ENCODE measurements at regions not wholly inside any gene's neighbourhood (a gene's known extent, or its start where the extent isn't known, plus 50 kb on each side); places are given as distances from the start of the nearest gene placed in this dataset.

DNA sequence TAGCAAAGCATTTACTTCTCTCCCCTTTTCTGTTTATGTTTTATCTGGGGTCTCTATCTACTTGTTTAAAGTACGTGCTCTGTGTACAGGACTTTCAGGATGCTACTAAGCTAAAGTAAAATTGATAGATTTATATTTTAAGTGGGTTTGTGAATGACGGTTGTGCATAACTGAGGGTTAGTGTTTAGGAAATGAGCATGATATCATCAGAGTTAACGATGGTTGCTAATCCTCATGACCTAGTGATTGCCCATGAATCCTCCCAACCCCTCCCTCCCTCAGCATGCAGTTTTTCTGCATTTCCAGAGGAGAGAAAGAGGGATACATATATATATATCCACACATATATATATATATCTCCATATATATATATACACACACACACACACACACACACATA lies 957.2 kb downstream of the TUSC7 start:
- Histone ChIP-seq H3K4me3 (no peak overlapping the region), H3K36me3 (ENCODE audit: control insufficient read depth in 4 of 4, insufficient read depth in 4 of 4, low read length in 4 of 4) (no peaks in the 10 kb centered on the region), H3K9me3 (ENCODE audit: control insufficient read depth in 4 of 4, insufficient read depth in 3 of 4, low read length in 3 of 4) (no peaks in the 10 kb centered on the region), H3K27ac (ENCODE audit: low read depth in 1 of 2, low read length in 1 of 2) (no peak overlapping the region), H3K4me1 (ENCODE audit: control insufficient read depth in 5 of 5, insufficient read depth in 5 of 5, low read length in 5 of 5) (no peaks in the 10 kb centered on the region), H3K27me3 (ENCODE audit: control insufficient read depth in 3 of 3, insufficient read depth in 3 of 3, low read length in 2 of 3) (no peaks in the 10 kb centered on the region), H3K9ac (ENCODE audit: insufficient read depth in 1 of 2, low read length in 2 of 2) (no peak overlapping the region)
- no peak for TF ChIP-seq CTCF (IDR thresholded peaks at IDR 0.05; ENCODE audit: control extremely low read depth, extremely low read depth)
- ATAC-seq (ENCODE audit: insufficient read depth, low FRiP score) (no peak), DNase-seq (no peak)
- WGBS, 2 donors = 43 to 51% methylated on average over 3 of the region's 3 CpGs

DNA sequence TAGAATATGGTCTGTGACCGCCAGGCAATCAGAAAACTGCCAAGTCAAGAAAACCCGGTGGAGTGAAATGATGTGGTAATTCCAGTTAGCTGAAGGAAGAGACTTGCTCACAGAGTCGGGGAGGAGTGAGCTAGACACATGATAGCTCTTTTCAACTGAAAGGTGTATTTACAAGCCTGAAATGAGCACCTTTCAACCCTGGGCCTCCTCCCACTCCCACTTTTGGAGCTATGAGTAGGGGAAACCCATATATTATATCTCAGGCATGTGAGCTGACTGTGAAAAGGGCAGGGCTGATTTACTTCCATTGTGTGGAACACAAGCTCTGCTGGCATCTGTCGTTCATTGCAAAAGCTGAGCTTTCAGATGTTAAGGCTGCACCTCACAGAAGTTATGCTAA lies 960.2 kb downstream of the TUSC7 start:
- no peak for TF ChIP-seq CTCF (IDR thresholded peaks at IDR 0.05; ENCODE audit: control extremely low read depth, extremely low read depth)
- DNase-seq = no peak
- no peak overlapping the region for H3K27ac ChIP-seq (ENCODE audit: low read depth in 1 of 2, low read length in 1 of 2)
- no peak overlapping the region for H3K9ac ChIP-seq (ENCODE audit: insufficient read depth in 1 of 2, low read length in 2 of 2)
- ATAC-seq (ENCODE audit: insufficient read depth, low FRiP score) = no peak
- 77 to 79% methylated on average over 4 of the region's 4 CpGs for WGBS, 2 donors
- H3K4me3 ChIP-seq = no peak overlapping the region
- no peaks in the 10 kb centered on the region for H3K27me3 ChIP-seq (ENCODE audit: control insufficient read depth in 3 of 3, insufficient read depth in 3 of 3, low read length in 2 of 3)
- no peaks in the 10 kb centered on the region for H3K9me3 ChIP-seq (ENCODE audit: control insufficient read depth in 4 of 4, insufficient read depth in 3 of 4, low read length in 3 of 4)
- H3K36me3 ChIP-seq (ENCODE audit: control insufficient read depth in 4 of 4, insufficient read depth in 4 of 4, low read length in 4 of 4) = no peaks in the 10 kb centered on the region
- H3K4me1 ChIP-seq (ENCODE audit: control insufficient read depth in 5 of 5, insufficient read depth in 5 of 5, low read length in 5 of 5) = no peaks in the 10 kb centered on the region

DNA sequence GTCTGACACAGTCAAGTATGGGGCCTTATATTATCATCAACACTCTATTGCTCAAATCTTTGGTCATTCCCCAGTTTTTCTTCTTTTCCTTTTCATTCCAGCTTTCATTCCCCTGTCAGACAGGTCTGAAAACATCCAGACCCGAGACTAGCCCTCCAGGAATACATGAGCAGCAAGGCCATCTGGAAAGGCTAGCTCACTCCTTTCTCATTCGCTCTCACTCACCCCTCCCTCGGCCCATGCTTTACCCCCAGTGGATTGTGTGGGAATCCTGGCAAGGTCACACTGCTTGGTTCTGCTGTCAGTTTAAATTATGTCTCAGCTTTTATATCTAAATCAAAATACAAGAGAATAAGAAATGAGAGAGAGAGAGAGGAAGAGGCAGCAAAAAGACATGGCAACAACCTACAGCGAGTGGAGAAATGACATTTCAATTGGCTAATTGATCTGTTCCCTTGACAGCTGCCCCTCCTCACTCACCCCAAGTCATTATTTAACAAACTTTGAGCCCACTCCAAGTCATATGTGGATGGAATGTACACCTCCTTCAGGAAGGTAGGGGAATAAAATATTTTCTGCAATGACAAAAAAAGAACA lies 962.2 kb downstream of the TUSC7 start:
- peaks cover 0 to 3% (median 0%) of the 10 kb centered on the region in 4 donors for H3K36me3 ChIP-seq (ENCODE audit: control insufficient read depth in 4 of 4, insufficient read depth in 4 of 4, low read length in 4 of 4)
- no peak overlapping the region for H3K27ac ChIP-seq (ENCODE audit: low read depth in 1 of 2, low read length in 1 of 2)
- H3K27me3 ChIP-seq (ENCODE audit: control insufficient read depth in 3 of 3, insufficient read depth in 3 of 3, low read length in 2 of 3) = no peaks in the 10 kb centered on the region
- H3K9ac ChIP-seq (ENCODE audit: insufficient read depth in 1 of 2, low read length in 2 of 2) = no peak overlapping the region
- H3K4me3 ChIP-seq = no peak overlapping the region
- H3K9me3 ChIP-seq (ENCODE audit: control insufficient read depth in 4 of 4, insufficient read depth in 3 of 4, low read length in 3 of 4) = no peaks in the 10 kb centered on the region
- H3K4me1 ChIP-seq (ENCODE audit: control insufficient read depth in 5 of 5, insufficient read depth in 5 of 5, low read length in 5 of 5) = no peaks in the 10 kb centered on the region
- ATAC-seq (ENCODE audit: insufficient read depth, low FRiP score) = no peak
- no peak for TF ChIP-seq CTCF (IDR thresholded peaks at IDR 0.05; ENCODE audit: control extremely low read depth, extremely low read depth)
- DNase-seq = peak in 2 of 3 donors; percentile 2 to 10
- 63 to 75% methylated on average over 4 of the region's 4 CpGs for WGBS, 2 donors

- TF ChIP-seq CTCF (IDR thresholded peaks at IDR 0.05; ENCODE audit: control extremely low read depth, extremely low read depth) = no peak
- no peak overlapping the region for H3K9ac ChIP-seq (ENCODE audit: insufficient read depth in 1 of 2, low read length in 2 of 2)
- DNase-seq (no peak), ATAC-seq (ENCODE audit: insufficient read depth, low FRiP score) (no peak)
- no peak overlapping the region for H3K27ac ChIP-seq (ENCODE audit: low read depth in 1 of 2, low read length in 1 of 2)
- H3K4me1 ChIP-seq (ENCODE audit: control insufficient read depth in 5 of 5, insufficient read depth in 5 of 5, low read length in 5 of 5) = no peaks in the 10 kb centered on the region
- WGBS, 2 donors = 92 to 93% methylated on average over 4 of the region's 4 CpGs
- no peaks in the 10 kb centered on the region for H3K9me3 ChIP-seq (ENCODE audit: control insufficient read depth in 4 of 4, insufficient read depth in 3 of 4, low read length in 3 of 4)
- no peak overlapping the region for H3K4me3 ChIP-seq
- H3K27me3 ChIP-seq (ENCODE audit: control insufficient read depth in 3 of 3, insufficient read depth in 3 of 3, low read length in 2 of 3) = no peaks in the 10 kb centered on the region
- H3K36me3 ChIP-seq (ENCODE audit: control insufficient read depth in 4 of 4, insufficient read depth in 4 of 4, low read length in 4 of 4) = peaks cover 0 to 3% (median 0%) of the 10 kb centered on the region in 4 donors
Measured at GRCh38 chr3:117674321-117674720, 964.7 kb downstream of the TUSC7 start.
